ENCODE measurements at regions not wholly inside any gene's neighbourhood (a gene's known extent, or its start where the extent isn't known, plus 50 kb on each side); places are given as distances from the start of the nearest gene placed in this dataset.

DNA sequence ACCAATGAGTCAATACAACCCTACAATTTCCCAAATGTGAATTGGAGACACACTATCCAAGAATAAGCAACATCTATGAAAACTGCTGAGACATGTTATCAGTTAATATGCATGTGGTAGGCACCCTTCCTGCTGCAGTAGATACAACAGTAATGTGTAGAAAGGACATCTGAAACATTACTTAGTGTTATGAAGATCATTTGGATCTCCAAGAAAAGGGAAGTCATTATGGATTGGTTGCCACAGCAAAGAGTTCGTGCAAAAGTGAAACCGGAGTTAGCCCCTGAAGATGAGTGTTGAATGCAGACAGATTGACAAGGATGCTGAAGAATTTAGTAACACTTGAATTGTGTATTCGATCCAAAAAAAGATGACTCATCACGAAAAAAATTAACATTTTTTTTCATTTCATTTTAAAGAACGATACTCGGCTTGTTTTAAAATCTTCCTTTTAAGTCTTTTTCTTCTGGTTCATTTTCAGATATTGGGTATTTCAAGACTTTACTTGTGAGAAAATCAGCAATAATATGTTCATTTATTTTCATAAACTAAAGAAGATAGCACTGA is 322.4 kb upstream of the KLF6 start:
- TF ChIP-seq CTCF (optimal IDR thresholded peaks at IDR 0.05 in 1 of 3, IDR thresholded peaks at IDR 0.05 in 1 of 3, conservative IDR thresholded peaks at IDR 0.05 in 1 of 3; ENCODE audit: extremely low read depth in 1 of 3, insufficient read depth in 2 of 3, low read length in 3 of 3) (no peak), EZH2 (IDR thresholded peaks at IDR 0.05; ENCODE audit: low read length) (no peak)
- Histone ChIP-seq H3K9ac (ENCODE audit: control insufficient read depth, extremely low read depth, insufficient read depth, low read length) (no peak overlapping the region), H3K36me3 (ENCODE audit: control insufficient read depth in 2 of 2, extremely low read depth in 1 of 2, insufficient read depth in 2 of 2, low read length in 2 of 2) (no peaks in the 10 kb centered on the region), H3K79me2 (ENCODE audit: control insufficient read depth, insufficient read depth, low read length) (no peaks in the 10 kb centered on the region), H3K9me3 (ENCODE audit: control insufficient read depth, low read depth, low read length) (no peaks in the 10 kb centered on the region), H2AFZ (ENCODE audit: control insufficient read depth, low read length) (no peak overlapping the region), H3K4me3 (ENCODE audit: control insufficient read depth in 2 of 3, extremely low read depth in 1 of 3, insufficient read depth in 2 of 3, low read depth in 1 of 3, low read length in 3 of 3) (no peak overlapping the region), H3K9me1 (ENCODE audit: control insufficient read depth, extremely low read depth, insufficient read depth, low read length) (no peaks in the 10 kb centered on the region), H3K27ac (ENCODE audit: control insufficient read depth, insufficient read depth, low read length) (no peak overlapping the region), H3K27me3 (ENCODE audit: control insufficient read depth, extremely low read depth, insufficient read depth, low read length) (no peaks in the 10 kb centered on the region), H4K20me1 (ENCODE audit: control insufficient read depth, extremely low read depth, insufficient read depth, low read length) (no peaks in the 10 kb centered on the region), H3K4me2 (ENCODE audit: control insufficient read depth, extremely low read depth, insufficient read depth, low read depth, low read length) (no peak overlapping the region), H3K4me1 (ENCODE audit: control insufficient read depth, extremely low read depth, insufficient read depth, low read length) (peaks cover 6% of the 10 kb centered on the region)
- dilution Hi-C loops (cut with MboI; ENCODE audit: extremely low pct_ligation_motif_present, low sequenced_read_pairs): no loop called here
- no peak for FAIRE-seq
- DNase-seq (ENCODE audit: low read depth, low spot score): no peak

DNA sequence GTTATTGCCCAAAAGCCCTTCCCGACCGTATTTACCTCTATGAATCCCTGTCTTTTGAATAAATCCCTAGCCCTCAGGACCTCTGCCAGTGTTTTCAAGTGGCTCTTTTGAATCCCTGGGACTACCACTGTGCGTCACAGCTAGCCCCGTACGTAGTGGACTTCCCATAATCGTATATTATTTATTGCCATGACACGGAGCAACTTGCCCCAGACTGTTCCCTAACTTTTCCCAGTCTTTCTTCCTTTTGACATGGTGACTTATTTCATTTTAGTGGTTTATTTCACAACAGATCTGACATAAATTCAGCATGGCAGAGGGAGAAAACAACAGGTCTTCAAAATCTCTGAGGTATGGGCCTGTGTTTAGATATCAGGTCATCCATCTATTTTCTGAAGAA is 318.6 kb upstream of the KLF6 start:
- Histone ChIP-seq H3K79me2 (ENCODE audit: control insufficient read depth, insufficient read depth, low read length) (no peaks in the 10 kb centered on the region), H3K4me3 (ENCODE audit: control insufficient read depth in 2 of 3, extremely low read depth in 1 of 3, insufficient read depth in 2 of 3, low read depth in 1 of 3, low read length in 3 of 3) (no peak overlapping the region), H3K9me3 (ENCODE audit: control insufficient read depth, low read depth, low read length) (no peaks in the 10 kb centered on the region), H3K27me3 (ENCODE audit: control insufficient read depth, extremely low read depth, insufficient read depth, low read length) (no peaks in the 10 kb centered on the region), H3K27ac (ENCODE audit: control insufficient read depth, insufficient read depth, low read length) (no peak overlapping the region), H3K4me1 (ENCODE audit: control insufficient read depth, extremely low read depth, insufficient read depth, low read length) (peaks cover 6% of the 10 kb centered on the region), H2AFZ (ENCODE audit: control insufficient read depth, low read length) (no peak overlapping the region), H4K20me1 (ENCODE audit: control insufficient read depth, extremely low read depth, insufficient read depth, low read length) (no peaks in the 10 kb centered on the region), H3K9me1 (ENCODE audit: control insufficient read depth, extremely low read depth, insufficient read depth, low read length) (no peaks in the 10 kb centered on the region), H3K36me3 (ENCODE audit: control insufficient read depth in 2 of 2, extremely low read depth in 1 of 2, insufficient read depth in 2 of 2, low read length in 2 of 2) (no peaks in the 10 kb centered on the region), H3K4me2 (ENCODE audit: control insufficient read depth, extremely low read depth, insufficient read depth, low read depth, low read length) (no peak overlapping the region), H3K9ac (ENCODE audit: control insufficient read depth, extremely low read depth, insufficient read depth, low read length) (no peak overlapping the region)
- no peak for FAIRE-seq
- TF ChIP-seq CTCF (optimal IDR thresholded peaks at IDR 0.05 in 1 of 3, IDR thresholded peaks at IDR 0.05 in 1 of 3, conservative IDR thresholded peaks at IDR 0.05 in 1 of 3; ENCODE audit: extremely low read depth in 1 of 3, insufficient read depth in 2 of 3, low read length in 3 of 3) (no peak), EZH2 (IDR thresholded peaks at IDR 0.05; ENCODE audit: low read length) (no peak)
- dilution Hi-C loops (cut with MboI; ENCODE audit: extremely low pct_ligation_motif_present, low sequenced_read_pairs): no loop called here
- no peak for DNase-seq (ENCODE audit: low read depth, low spot score)

All from keratinocyte (primary cell).